ENCODE measurements at regions not wholly inside any gene's neighbourhood (a gene's known extent, or its start where the extent isn't known, plus 50 kb on each side); places are given as distances from the start of the nearest gene placed in this dataset.

DNA sequence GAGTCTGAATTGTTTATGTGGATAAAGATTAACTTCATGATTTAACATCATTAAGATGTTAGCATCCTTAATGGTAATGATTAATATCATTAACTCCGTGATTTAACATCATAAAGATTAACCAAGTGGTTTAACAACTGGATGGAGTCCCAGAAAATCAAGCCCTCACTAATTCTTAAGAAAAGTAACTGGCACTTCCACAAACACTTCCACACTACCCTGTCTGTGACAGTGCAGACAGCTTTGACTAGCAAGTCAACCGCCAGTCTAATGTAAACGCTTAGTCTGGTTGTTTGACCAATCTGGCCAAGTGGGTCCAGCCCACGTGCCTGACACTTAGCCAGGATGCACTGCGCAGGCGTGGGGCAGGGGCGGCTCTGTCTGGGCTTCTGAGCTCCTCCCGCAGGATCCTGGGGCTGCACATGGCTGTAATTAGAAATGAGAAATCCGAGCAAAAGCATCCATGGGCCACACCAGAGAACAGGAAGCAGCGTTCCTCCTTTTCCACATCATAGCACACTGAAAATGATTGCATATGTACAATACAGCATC lies 424.2 kb downstream of the FOXA2 start:
- Mint-ChIP-seq H3K9me3 (peaks cover 14% of the 10 kb centered on the region), H3K27ac (no peak overlapping the region), H3K36me3 (ENCODE audit: low read depth) (no peaks in the 10 kb centered on the region), H3K4me1 (no peaks in the 10 kb centered on the region), H3K4me3 (no peak overlapping the region), H3K27me3 (no peaks in the 10 kb centered on the region)
- no peak for ATAC-seq (replicated peaks)

DNA sequence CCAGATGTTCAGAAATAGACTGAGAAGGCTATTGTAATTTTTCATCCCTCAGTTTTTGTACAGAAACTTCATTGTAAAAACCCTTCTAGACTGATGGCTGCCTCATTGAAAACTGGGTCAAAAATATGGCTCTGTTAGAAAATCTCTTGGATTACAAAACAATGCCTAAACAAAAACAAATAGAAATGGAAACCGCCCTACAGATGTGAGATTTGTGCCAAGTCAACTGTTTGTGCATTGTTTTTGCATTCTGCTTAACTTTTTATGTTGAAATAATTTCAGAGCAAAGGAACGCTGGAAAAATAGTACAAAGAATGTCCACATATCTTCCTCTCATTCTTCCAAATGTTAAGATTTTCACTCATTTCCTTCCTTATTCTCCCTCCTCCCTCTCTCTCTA lies 425.1 kb downstream of the FOXA2 start:
- H3K4me3 Mint-ChIP-seq, result no peak overlapping the region
- no peaks in the 10 kb centered on the region for H3K27me3 Mint-ChIP-seq
- H3K27ac Mint-ChIP-seq, result no peak overlapping the region
- H3K9me3 Mint-ChIP-seq, result peaks cover 19% of the 10 kb centered on the region
- H3K36me3 Mint-ChIP-seq (ENCODE audit: low read depth), result no peaks in the 10 kb centered on the region
- H3K4me1 Mint-ChIP-seq, result no peaks in the 10 kb centered on the region
- ATAC-seq (replicated peaks), result no peak

DNA sequence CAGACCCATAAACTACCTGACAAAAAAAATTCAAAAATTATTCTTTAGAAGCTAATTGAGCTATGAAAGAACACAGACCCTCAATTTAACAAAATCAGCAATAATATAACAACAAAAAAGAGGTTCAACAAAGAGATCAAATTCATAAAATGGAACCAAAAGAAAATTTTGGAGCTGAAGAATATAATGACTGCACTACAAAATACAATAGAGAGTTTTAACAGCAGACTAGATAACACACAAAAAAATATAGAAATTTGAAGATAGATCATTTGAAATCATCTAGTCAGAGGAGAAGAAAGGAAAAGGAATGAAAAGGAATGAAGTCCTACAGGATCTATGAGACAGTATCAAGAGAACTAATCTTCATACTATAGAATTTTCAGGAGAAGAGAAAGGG lies 422.1 kb downstream of the PAX1 start:
- Mint-ChIP-seq H3K4me3 (no peak overlapping the region), H3K27me3 (no peaks in the 10 kb centered on the region)

DNA sequence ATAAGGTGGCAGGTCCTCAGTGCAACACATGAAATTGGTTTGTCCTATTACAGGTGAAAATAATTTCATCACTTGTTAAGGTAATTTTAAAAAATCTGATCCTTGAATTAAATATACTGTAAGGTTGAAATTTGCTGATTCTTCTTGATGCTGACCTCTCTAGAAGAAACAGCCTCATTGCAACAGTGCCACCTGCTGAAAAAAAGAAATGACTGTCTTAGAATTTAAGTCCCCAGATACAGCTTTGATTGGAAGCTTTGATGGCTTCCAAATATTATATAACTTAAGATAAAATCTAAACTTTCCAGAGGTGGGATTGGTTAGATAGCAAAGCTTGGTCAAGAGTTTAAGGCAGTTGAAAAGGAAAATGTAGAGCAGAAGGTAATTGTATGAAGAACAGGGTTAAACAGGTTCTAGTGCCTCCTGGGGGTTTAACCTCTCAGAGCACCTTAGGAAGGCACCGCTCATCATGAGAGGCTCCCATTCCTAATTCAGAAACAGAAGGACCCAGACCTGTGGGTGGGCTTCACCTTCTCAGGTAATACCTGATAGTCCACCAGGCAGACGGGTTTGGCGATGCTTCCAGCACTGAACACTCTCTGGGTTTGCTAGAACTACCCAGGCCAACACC lies 401.0 kb downstream of the PAX1 start:
- H3K27me3 Mint-ChIP-seq, result no peaks in the 10 kb centered on the region
- no peak for ATAC-seq (replicated peaks)
- H3K4me3 Mint-ChIP-seq, result no peak overlapping the region
- H3K4me1 Mint-ChIP-seq, result no peaks in the 10 kb centered on the region
- no peak overlapping the region for H3K27ac Mint-ChIP-seq
- peaks cover 36% of the 10 kb centered on the region for H3K9me3 Mint-ChIP-seq
- no peaks in the 10 kb centered on the region for H3K36me3 Mint-ChIP-seq (ENCODE audit: low read depth)

More for the DNA sequence above, 422.1 kb downstream of the PAX1 start:
- no peaks in the 10 kb centered on the region for H3K36me3 Mint-ChIP-seq (ENCODE audit: low read depth)
- H3K4me1 Mint-ChIP-seq, result no peaks in the 10 kb centered on the region
- no peak for ATAC-seq (replicated peaks)
- peaks cover 17% of the 10 kb centered on the region for H3K9me3 Mint-ChIP-seq
- no peak overlapping the region for H3K27ac Mint-ChIP-seq

DNA sequence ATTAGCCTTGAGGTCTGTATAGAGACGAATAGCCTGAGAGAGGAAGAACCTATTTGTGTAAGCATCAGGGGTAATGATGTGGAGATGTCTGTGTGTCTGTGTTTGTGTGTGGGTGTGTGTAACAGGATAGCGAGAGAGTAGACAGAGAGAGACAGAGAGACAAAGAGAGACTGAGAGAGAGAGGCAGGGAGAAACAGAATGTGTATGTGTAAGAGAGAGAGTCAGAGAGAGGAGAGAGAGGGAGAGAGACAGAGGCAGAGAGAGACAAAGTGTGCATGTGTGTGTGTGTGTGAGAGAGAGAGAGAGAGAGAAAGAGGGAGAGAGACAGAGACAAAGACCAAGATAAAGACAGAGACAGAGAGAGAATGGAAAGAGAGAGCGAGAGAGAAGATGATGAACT lies 396.1 kb downstream of the PAX1 start:
- no peak overlapping the region for H3K4me3 Mint-ChIP-seq

DNA sequence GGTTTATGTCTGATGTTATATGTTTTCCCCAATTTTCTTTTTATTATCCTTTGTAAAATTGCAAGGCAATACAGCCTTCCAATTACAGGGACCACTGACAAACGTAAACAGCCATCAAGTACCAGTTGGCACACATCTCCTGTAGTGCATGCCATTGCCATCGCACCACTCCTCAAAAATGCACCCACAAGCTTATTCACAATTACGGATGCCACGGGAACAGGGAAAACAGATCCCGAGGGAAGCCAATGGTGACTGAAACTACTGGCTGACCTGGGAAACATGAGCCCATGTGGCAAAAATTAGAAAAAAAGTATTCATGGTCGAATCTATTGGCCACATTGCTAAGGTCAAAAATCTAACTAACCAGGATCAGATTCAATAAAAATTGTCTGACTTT lies 395.2 kb downstream of the PAX1 start:
- Mint-ChIP-seq H3K36me3 (ENCODE audit: low read depth) (no peaks in the 10 kb centered on the region), H3K4me1 (no peaks in the 10 kb centered on the region), H3K27me3 (no peaks in the 10 kb centered on the region), H3K27ac (no peak overlapping the region), H3K9me3 (peaks cover 25% of the 10 kb centered on the region), H3K4me3 (no peak overlapping the region)
- ATAC-seq (replicated peaks), result no peak

More for the DNA sequence above, 396.1 kb downstream of the PAX1 start:
- Mint-ChIP-seq H3K36me3 (ENCODE audit: low read depth) (no peaks in the 10 kb centered on the region), H3K9me3 (peaks cover 26% of the 10 kb centered on the region), H3K27me3 (no peaks in the 10 kb centered on the region), H3K4me1 (no peaks in the 10 kb centered on the region), H3K27ac (no peak overlapping the region)
- no peak for ATAC-seq (replicated peaks)

DNA sequence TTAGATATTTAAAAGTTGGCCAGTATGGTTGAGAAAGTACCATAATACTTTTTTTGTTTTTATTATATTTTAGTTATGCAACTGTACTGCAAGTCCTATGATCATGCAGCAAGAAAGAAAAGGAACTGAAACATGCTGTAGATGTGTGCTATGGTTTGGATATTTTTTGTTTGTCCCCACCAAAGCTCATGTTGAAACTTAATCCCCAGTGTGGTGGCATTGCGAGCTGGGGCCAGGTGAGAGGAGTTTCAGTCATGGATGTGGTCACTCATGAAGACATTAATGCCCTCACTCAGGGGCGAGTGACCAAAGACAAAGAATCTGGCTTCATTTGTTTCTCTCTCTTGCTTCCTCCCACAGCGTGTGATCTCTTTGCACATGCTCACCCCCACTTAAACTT lies 393.9 kb downstream of the PAX1 start:
- H3K27me3 Mint-ChIP-seq, result no peaks in the 10 kb centered on the region
- H3K9me3 Mint-ChIP-seq, result peaks cover 21% of the 10 kb centered on the region
- no peaks in the 10 kb centered on the region for H3K4me1 Mint-ChIP-seq
- no peak overlapping the region for H3K27ac Mint-ChIP-seq
- ATAC-seq (replicated peaks), result no peak
- no peak overlapping the region for H3K4me3 Mint-ChIP-seq
- no peaks in the 10 kb centered on the region for H3K36me3 Mint-ChIP-seq (ENCODE audit: low read depth)

DNA sequence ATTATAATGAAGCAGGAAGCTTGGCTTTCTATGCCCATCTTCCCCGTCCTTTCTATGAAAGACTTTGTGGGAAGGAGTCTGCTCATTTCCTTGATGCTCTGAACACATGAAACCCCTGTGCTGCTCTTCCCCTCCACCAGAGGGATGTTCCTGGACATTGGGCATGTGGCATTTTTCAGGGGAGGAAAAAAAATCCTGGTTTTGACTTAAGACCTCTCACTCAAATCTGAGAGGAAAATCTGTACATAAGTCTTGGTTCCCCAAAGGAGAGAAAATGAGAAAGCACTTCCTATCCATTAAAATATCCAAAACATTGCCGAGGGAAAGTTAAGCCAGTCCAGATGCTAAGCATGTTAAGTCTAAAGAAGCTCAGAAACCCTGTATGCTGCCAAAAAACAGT lies 393.0 kb downstream of the PAX1 start:
- Mint-ChIP-seq H3K9me3 (peaks cover 17% of the 10 kb centered on the region), H3K27me3 (no peaks in the 10 kb centered on the region), H3K36me3 (ENCODE audit: low read depth) (no peaks in the 10 kb centered on the region), H3K4me1 (no peaks in the 10 kb centered on the region), H3K27ac (no peak overlapping the region), H3K4me3 (no peak overlapping the region)
- no peak for ATAC-seq (replicated peaks)

DNA sequence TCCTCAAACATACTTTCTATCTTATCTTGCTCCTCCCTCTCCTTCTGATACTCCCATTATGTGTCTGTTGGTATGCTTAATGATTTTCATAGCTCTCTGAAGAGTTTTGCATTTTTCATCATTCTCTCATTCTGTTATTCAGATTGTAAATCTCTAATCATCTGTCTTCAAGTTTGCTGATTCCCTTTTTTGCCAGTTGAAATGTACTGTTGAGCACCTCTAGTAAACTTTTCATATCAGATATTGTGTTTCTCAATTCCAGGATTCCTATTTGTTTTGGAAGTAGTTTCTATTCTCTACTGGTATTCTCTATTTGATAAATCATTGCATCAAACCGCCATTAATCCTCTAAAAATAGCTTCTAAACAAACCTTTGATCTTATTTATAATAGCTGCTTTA lies 387.7 kb downstream of the PAX1 start:
- Mint-ChIP-seq H3K4me3 (no peak overlapping the region), H3K4me1 (no peaks in the 10 kb centered on the region), H3K27me3 (no peaks in the 10 kb centered on the region), H3K27ac (no peak overlapping the region), H3K9me3 (peaks cover 16% of the 10 kb centered on the region), H3K36me3 (ENCODE audit: low read depth) (no peaks in the 10 kb centered on the region)
- ATAC-seq (replicated peaks), result no peak

DNA sequence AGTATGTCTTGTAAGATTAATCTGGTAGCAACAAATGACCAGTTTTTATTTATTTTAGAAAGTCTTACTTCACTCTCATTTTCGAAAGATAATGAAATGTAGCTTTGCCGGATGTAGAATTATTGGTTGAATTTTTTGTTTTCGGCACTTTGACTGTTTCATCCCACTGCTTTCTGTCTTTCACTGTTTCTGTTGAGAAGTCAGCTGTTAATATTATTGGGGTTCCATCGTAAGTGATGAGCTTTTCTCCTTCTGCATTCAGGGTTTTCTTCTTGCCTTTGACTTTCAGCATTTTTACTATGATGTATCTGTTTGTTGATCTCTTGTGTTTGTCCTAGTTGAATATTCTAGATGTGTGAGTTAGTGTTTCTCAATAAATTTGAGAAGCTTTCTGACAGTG lies 383.4 kb downstream of the PAX1 start:
- peaks cover 12% of the 10 kb centered on the region for H3K9me3 Mint-ChIP-seq
- H3K4me3 Mint-ChIP-seq, result no peak overlapping the region
- no peak for ATAC-seq (replicated peaks)
- no peaks in the 10 kb centered on the region for H3K4me1 Mint-ChIP-seq
- no peak overlapping the region for H3K27ac Mint-ChIP-seq
- H3K27me3 Mint-ChIP-seq, result no peaks in the 10 kb centered on the region
- no peaks in the 10 kb centered on the region for H3K36me3 Mint-ChIP-seq (ENCODE audit: low read depth)

DNA sequence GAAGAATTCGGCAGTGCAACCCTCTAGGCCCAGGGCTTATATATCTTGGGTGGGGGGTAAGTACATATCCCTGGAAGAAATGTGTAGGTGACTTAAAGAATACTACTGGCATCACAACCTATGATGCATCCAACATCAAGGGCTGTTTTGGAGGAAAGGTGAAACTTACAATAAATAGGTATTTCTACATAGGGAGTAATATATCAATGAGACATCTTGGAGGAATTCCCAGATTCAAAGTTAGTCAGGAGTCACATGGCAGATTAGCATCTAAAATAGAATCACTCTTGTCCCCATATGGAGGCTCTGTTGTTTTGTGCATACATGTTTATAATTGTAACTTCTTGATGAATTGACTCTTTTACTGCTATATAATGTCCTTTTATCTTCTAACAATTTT lies 375.5 kb downstream of the PAX1 start:
- H3K4me1 Mint-ChIP-seq, result no peaks in the 10 kb centered on the region
- H3K27ac Mint-ChIP-seq, result no peak overlapping the region
- no peaks in the 10 kb centered on the region for H3K27me3 Mint-ChIP-seq
- peaks cover 6% of the 10 kb centered on the region for H3K9me3 Mint-ChIP-seq
- ATAC-seq (replicated peaks), result no peak
- H3K36me3 Mint-ChIP-seq (ENCODE audit: low read depth), result no peaks in the 10 kb centered on the region
- no peak overlapping the region for H3K4me3 Mint-ChIP-seq

DNA sequence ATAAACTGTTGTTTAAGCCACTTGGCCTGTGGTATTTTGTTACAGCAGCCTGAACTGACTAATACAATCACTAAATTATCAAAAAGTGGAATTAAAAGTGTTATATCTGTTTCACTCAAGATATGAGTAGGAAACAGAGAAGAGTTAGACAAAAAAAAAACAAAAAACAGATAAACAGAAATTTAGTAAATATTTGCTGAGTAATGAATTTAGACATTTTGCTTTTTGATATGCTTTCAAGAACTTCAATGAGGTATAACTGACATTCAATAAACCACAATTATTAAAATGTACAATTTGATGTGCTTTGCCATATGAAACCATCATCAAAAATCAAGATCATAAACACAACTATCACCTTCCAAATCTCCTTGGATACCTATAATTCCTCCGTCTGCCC lies 369.2 kb downstream of the PAX1 start:
- Mint-ChIP-seq H3K36me3 (ENCODE audit: low read depth) (no peaks in the 10 kb centered on the region), H3K9me3 (peaks cover 2% of the 10 kb centered on the region), H3K4me3 (no peak overlapping the region), H3K4me1 (no peaks in the 10 kb centered on the region), H3K27me3 (no peaks in the 10 kb centered on the region), H3K27ac (no peak overlapping the region)
- ATAC-seq (replicated peaks), result no peak

DNA sequence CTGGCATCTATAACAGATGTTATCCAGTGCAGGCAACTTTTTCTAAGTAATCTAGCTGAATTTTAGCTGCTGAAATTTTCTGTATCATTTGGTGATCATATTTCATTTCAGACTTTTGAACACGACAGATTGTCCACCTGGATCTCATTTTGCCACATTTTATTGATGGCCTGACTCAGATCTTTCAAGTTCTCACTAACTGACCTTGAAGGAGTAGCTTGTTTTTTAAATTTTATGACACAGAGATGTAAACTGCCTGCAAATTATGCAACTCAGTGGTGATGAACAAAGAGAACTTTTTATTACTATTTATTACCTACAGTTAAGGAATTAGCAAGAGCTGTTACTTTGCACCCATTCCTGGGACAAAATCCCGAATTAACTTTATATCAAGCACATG lies 366.4 kb downstream of the PAX1 start:
- Mint-ChIP-seq H3K4me3 (no peak overlapping the region), H3K4me1 (no peaks in the 10 kb centered on the region), H3K36me3 (ENCODE audit: low read depth) (no peaks in the 10 kb centered on the region), H3K27ac (no peak overlapping the region), H3K27me3 (no peaks in the 10 kb centered on the region), H3K9me3 (peaks cover 8% of the 10 kb centered on the region)
- ATAC-seq (replicated peaks), result no peak

DNA sequence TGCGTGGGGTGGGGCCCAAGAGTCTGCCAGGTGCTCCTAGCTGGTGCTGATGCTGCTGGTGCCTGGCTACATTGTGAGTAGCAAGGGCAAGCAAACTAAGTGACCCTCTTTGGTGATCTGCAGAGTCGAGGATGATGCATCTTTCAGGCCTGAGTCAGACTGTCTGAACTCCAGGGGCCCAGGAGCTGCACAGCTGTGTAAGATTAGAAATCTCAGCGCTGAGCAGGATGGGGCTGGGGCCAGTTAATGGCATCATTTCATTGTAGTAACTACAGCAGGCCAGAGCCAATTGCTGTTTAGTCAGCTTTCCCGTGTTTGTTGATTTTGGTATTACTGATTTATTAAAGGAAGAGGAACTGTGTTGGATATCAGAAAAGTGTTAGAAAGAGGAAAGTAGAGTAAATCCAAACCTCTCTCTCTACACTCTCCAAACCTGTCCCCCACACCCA lies 365.2 kb downstream of the PAX1 start:
- no peak overlapping the region for H3K4me3 Mint-ChIP-seq
- ATAC-seq (replicated peaks), result no peak
- H3K9me3 Mint-ChIP-seq, result peaks cover 12% of the 10 kb centered on the region
- no peaks in the 10 kb centered on the region for H3K4me1 Mint-ChIP-seq
- no peak overlapping the region for H3K27ac Mint-ChIP-seq
- no peaks in the 10 kb centered on the region for H3K27me3 Mint-ChIP-seq
- H3K36me3 Mint-ChIP-seq (ENCODE audit: low read depth), result no peaks in the 10 kb centered on the region

DNA sequence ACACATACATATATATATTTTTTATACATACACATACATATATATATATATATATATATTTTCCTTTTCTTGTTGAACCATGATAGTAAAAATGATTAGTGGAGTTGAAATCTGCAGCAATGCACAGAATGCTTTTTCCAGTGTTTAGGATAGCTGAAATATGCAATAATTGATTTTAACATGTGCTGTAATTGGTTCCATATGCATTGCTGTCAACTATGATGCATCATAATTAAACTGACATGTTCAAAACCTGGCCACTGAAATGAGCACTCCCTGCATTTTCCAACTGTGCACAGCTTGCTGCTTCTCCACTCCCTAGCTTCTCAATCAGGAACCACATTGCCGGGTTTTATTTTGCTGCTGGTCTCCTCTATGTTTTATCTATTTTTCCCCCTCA lies 358.3 kb downstream of the PAX1 start:
- no peak for ATAC-seq (replicated peaks)
- no peak overlapping the region for H3K4me3 Mint-ChIP-seq
- peaks cover 43% of the 10 kb centered on the region for H3K9me3 Mint-ChIP-seq
- H3K36me3 Mint-ChIP-seq (ENCODE audit: low read depth), result no peaks in the 10 kb centered on the region
- H3K27ac Mint-ChIP-seq, result no peak overlapping the region
- H3K4me1 Mint-ChIP-seq, result no peaks in the 10 kb centered on the region
- no peaks in the 10 kb centered on the region for H3K27me3 Mint-ChIP-seq

DNA sequence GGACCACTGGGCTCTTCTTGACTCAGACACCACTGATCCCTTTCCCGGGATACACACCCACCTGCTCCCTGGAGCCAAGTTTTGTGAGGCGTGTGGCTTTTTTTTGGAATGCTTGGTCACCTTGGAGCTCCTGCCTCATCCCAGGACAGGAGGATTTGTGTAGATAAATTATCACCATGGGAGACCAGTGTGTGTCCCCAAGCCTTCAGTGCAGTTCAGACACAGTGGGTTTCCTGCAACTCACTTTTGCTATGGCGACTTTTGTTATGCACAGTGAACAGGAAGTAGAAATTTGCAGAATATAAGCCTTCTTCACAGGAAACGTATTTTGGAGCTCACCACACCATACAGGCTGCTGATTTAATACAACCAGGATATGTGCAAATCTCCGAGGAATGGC lies 357.4 kb downstream of the PAX1 start:
- peaks cover 49% of the 10 kb centered on the region for H3K9me3 Mint-ChIP-seq
- H3K4me3 Mint-ChIP-seq, result no peak overlapping the region
- no peaks in the 10 kb centered on the region for H3K4me1 Mint-ChIP-seq
- no peaks in the 10 kb centered on the region for H3K27me3 Mint-ChIP-seq
- H3K27ac Mint-ChIP-seq, result no peak overlapping the region
- ATAC-seq (replicated peaks), result no peak
- H3K36me3 Mint-ChIP-seq (ENCODE audit: low read depth), result no peaks in the 10 kb centered on the region
